ENCODE measurements at regions not wholly inside any gene's neighbourhood (a gene's known extent, or its start where the extent isn't known, plus 50 kb on each side); places are given as distances from the start of the nearest gene placed in this dataset.
"Not testable (repeated sequence)": the region's sequence is repeated elsewhere in the genome, so short reads cannot be mapped to it uniquely, and the experiment has no call there.

- no peak for DNase-seq
Measured at GRCh38 chr11:134975866-134976376, 563.9 kb upstream of the B3GAT1 start.

- DNase-seq: no peak
Measured at GRCh38 chr11:134973801-134974200, 561.8 kb upstream of the B3GAT1 start.

GRCh38 chr11:134971381-134971780 is 559.3 kb upstream of the B3GAT1 start:
- DNase-seq: no peak

GRCh38 chr11:134967746-134968145 is 555.7 kb upstream of the B3GAT1 start:
- DNase-seq: no peak

- not testable (repeated sequence) for DNase-seq
Measured at GRCh38 chr11:134961386-134961785, 549.3 kb upstream of the B3GAT1 start.

GRCh38 chr11:134958870-134959269 is 546.8 kb upstream of the B3GAT1 start:
- DNase-seq: no peak

- DNase-seq: no peak
Measured at GRCh38 chr11:134958336-134958640, 546.2 kb upstream of the B3GAT1 start.

GRCh38 chr11:134957540-134958335 is 545.7 kb upstream of the B3GAT1 start:
- DNase-seq: no peak

- no peak for DNase-seq
Measured at GRCh38 chr11:134956450-134957210, 544.6 kb upstream of the B3GAT1 start.

GRCh38 chr11:134955970-134956369 is 543.9 kb upstream of the B3GAT1 start:
- DNase-seq: not testable (repeated sequence)

- no peak for DNase-seq
Measured at GRCh38 chr11:134955281-134955680, 543.2 kb upstream of the B3GAT1 start.

- not testable (repeated sequence) for DNase-seq
Measured at GRCh38 chr11:134954456-134954855, 542.4 kb upstream of the B3GAT1 start.

- not testable (repeated sequence) for DNase-seq
Measured at GRCh38 chr11:134953417-134953970, 541.5 kb upstream of the B3GAT1 start.

GRCh38 chr11:134951305-134951700 is 539.3 kb upstream of the B3GAT1 start:
- DNase-seq: no peak

GRCh38 chr11:134950692-134951304 is 538.8 kb upstream of the B3GAT1 start:
- DNase-seq: no peak

GRCh38 chr11:134949121-134950090 is 537.4 kb upstream of the B3GAT1 start:
- no peak for DNase-seq

- DNase-seq: no peak
Measured at GRCh38 chr11:134947556-134947955, 535.5 kb upstream of the B3GAT1 start.

GRCh38 chr11:134945993-134946392 is 534.0 kb upstream of the B3GAT1 start:
- no peak for DNase-seq

GRCh38 chr11:134944986-134945385 is 532.9 kb upstream of the B3GAT1 start:
- DNase-seq: no peak

GRCh38 chr11:134944131-134944530 is 532.1 kb upstream of the B3GAT1 start:
- DNase-seq: no peak

GRCh38 chr11:134943544-134943943 is 531.5 kb upstream of the B3GAT1 start:
- DNase-seq: no peak

GRCh38 chr11:134942681-134943080 is 530.6 kb upstream of the B3GAT1 start:
- no peak for DNase-seq
